Breast epithelium (tissue), 3 donors: ENCODE measurements at regions not wholly inside any gene's neighbourhood (a gene's known extent, or its start where the extent isn't known, plus 50 kb on each side); places are given as distances from the start of the nearest gene placed in this dataset.

Source experiments
- CTCF ChIP-seq, 3 donors: fragments of 450-650 bp; IDR thresholded peaks; one replicate each; pipeline ENCODE4 v1.5.1; 2016 to 2017; ENCODE audit warnings: antibody characterized with exemption in 3 of 3, mild to moderate bottlenecking in 3 of 3, moderate library complexity in 3 of 3
- POLR2A ChIP-seq: fragments of 450-650 bp; IDR thresholded peaks from one replicate; pipeline ENCODE4 v1.6.1; 2016; ENCODE audit warnings: antibody characterized with exemption, mild to moderate bottlenecking, moderate library complexity
- POLR2AphosphoS5 ChIP-seq, 3 donors: sonication (generic); formaldehyde crosslinking; IDR thresholded peaks; one replicate each; pipeline ENCODE4 v1.6.1; 2017; ENCODE audit warnings: antibody characterized with exemption in 3 of 3

- no peak for TF ChIP-seq CTCF (IDR thresholded peaks at IDR 0.05)
- TF ChIP-seq POLR2A = no peak
- TF ChIP-seq POLR2AphosphoS5 (IDR thresholded peaks at IDR 0.05) = no peak
Measured at GRCh38 chr1:188641566-188642211, 1812.9 kb downstream of the PLA2G4A start.
